WERI-Rb-1 (cell line): ENCODE measurements at regions not wholly inside any gene's neighbourhood (a gene's known extent, or its start where the extent isn't known, plus 50 kb on each side); places are given as distances from the start of the nearest gene placed in this dataset.

Experiments
- DNase-seq: peaks from one replicate; pipeline ENCODE4 v3.0.0-alpha.2; 2020
- H3K27ac ChIP-seq: fragments of 250-450 bp; sonication (Bioruptor Pico); 2 replicates; pipeline ENCODE4 v1.5.1; 2020; ENCODE audit warnings: mild to moderate bottlenecking, moderate library complexity
- H3K27me3 ChIP-seq: fragments of 250-450 bp; sonication (Bioruptor Pico); 2 replicates; pipeline ENCODE4 v1.5.1; 2021; ENCODE audit warnings: mild to moderate bottlenecking, low read depth, moderate library complexity; ENCODE audit not compliant: insufficient read depth, severe bottlenecking
- H3K36me3 ChIP-seq: fragments of 250-450 bp; sonication (Bioruptor Pico); 2 replicates; pipeline ENCODE4 v1.5.1; 2020; ENCODE audit warnings: mild to moderate bottlenecking, moderate library complexity
- H3K4me3 ChIP-seq: 2 replicates; pipeline ENCODE4 v1.5.1; 2011; ENCODE audit warnings: low read depth, mild to moderate bottlenecking, control low read depth, low read length
- H3K9me3 ChIP-seq: fragments of 250-450 bp; sonication (Bioruptor Pico); 2 replicates; pipeline ENCODE4 v1.5.1; 2021; ENCODE audit warnings: mild to moderate bottlenecking, moderate library complexity; ENCODE audit not compliant: severe bottlenecking
- TF ChIP-seq, protein P1 (sequence below): IDR thresholded peaks from 2 replicates; pipeline ENCODE4 v1.5.1; 2011; ENCODE audit warnings: low read depth, mild to moderate bottlenecking, control low read depth, inconsistent platforms, low read length

DNA sequence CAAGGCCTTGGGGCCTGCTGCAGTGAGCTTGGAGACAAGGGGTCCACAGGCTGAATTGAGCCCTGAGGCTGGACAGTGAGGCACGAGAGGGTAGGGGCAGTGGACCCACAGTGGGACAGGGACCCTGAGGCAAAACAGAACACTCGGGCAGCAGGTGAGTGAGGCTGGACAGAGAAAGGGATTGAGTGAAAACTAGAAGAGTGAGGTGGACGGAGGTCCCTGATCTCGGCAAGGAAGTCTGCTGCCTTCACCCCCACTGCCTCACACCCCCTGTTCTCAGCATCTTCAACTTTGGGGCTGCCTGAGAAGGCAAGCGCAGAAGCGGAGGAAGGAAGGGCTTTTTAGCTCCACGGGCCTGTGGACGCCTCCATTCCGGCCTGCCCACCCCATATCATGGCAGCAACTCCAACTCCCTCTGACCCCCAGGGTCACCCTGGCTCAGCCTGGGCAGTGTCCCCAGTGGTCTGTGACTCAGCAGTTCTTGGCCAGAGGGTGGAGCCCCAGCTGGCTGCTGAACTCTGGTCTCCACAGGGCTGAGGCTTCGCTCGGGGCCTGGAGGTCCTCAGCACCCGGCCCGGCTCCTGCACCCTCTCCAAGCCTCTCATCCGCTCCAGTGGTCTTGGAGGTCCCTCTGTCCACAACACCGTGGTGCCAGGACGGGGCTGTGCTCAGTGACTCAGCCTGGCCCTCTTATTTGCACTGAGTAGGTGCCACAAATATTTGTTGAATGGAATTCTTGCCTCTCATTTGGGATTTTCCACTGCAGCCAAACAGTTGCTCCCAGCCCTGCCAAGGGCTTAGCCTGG, 60.0 kb upstream of the EPS8L3 start:
- no peak for DNase-seq
- Histone ChIP-seq H3K36me3 (no peaks in the 10 kb centered on the region), H3K27me3 (no peaks in the 10 kb centered on the region), H3K27ac (no peak overlapping the region), H3K4me3 (no peak overlapping the region), H3K9me3 (no peaks in the 10 kb centered on the region)
- TF ChIP-seq, protein P1, sequence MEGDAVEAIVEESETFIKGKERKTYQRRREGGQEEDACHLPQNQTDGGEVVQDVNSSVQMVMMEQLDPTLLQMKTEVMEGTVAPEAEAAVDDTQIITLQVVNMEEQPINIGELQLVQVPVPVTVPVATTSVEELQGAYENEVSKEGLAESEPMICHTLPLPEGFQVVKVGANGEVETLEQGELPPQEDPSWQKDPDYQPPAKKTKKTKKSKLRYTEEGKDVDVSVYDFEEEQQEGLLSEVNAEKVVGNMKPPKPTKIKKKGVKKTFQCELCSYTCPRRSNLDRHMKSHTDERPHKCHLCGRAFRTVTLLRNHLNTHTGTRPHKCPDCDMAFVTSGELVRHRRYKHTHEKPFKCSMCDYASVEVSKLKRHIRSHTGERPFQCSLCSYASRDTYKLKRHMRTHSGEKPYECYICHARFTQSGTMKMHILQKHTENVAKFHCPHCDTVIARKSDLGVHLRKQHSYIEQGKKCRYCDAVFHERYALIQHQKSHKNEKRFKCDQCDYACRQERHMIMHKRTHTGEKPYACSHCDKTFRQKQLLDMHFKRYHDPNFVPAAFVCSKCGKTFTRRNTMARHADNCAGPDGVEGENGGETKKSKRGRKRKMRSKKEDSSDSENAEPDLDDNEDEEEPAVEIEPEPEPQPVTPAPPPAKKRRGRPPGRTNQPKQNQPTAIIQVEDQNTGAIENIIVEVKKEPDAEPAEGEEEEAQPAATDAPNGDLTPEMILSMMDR = 0 out of 2 replicates have a peak, but pooled peaks have one; percentile 12

DNA sequence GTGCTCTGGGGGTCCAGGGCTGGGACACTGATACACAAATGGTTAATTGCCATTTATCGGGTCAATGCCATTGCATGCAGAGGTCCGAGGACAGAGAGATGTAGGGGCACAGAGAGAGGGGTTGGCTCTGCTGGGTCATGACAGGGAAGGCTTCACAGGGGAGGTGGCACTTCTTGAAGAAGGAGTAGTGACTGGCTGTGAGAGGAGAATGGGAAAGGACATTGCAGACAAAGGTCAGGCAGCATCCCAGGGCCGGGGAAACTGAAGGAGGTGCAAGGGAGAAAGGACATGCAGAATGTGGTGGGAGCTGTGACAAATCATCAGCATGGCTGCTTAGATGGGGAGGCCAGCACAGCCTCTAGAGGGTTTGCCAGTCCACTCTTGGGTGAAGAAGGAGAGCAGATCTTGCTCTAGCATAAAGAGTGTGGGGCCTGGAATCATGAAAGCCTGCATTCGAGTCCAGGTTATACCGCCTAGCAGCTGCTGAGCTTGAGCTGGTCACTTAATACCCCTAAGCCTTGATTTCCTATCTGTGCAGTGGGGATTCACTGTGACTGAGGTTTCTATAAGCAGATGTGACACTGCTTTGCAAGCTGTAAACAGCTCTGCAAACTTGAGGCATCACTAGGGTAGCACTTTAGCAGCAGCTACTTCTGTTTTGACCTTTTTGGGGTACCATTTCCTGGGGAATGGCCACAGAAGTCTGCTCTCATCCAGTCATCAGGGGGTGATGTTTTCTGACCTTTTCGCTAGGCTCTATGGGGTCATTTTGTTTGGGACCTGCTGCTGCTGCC, 59.2 kb upstream of the EPS8L3 start:
- no peak for DNase-seq
- H3K27ac ChIP-seq = no peak overlapping the region
- H3K9me3 ChIP-seq = no peaks in the 10 kb centered on the region
- H3K27me3 ChIP-seq = no peaks in the 10 kb centered on the region
- H3K36me3 ChIP-seq = no peaks in the 10 kb centered on the region
- TF ChIP-seq, protein P1 = no peak
- no peak overlapping the region for H3K4me3 ChIP-seq

DNA sequence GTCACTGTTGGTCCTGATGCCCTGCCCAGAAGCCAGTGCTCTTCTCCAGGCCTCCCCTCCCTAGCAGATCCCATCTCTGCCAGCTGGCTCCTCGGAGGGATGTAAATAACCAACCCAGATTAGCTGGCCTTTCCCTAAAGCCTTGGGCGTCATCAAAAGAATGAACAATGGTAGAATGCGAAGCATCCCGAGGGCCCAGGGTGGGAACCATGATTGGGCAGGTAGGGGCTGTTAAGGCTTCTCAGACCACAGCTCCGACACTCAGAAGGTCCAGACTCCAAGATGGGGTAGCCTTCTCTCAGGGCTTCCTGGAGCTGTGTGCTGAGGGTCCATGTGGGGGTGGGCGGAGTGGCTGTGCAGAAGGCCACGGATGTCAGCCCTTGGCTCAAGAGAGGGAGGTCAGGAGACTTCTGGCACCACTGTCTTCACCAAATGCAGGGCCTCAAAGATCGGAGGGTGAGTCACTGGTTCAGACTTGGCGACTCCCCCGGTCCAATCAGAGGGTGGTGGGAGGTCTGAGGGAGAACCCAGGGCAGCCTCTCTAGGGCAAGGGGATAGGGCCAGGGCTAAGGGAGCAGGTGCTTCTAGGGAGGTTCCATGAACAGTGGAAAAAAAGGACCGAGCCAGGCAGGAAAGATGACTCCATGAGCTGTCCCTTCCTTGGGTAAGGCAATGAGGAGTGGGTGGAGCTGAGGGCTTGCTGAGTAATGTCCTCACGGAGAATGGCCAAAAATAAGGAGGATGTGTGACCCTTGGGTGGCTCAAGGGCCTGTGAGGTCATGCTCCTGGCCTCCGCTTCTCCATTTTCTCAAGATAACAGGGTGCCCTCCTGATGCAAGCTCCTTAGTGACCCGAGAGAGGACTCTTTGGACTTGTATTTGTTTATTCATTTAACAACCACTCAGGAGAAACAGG, 58.4 kb upstream of the EPS8L3 start:
- H3K36me3 ChIP-seq = no peaks in the 10 kb centered on the region
- no peaks in the 10 kb centered on the region for H3K9me3 ChIP-seq
- no peaks in the 10 kb centered on the region for H3K27me3 ChIP-seq
- TF ChIP-seq, protein P1 = no peak
- no peak for DNase-seq
- H3K27ac ChIP-seq = no peak overlapping the region
- H3K4me3 ChIP-seq = no peak overlapping the region

DNA sequence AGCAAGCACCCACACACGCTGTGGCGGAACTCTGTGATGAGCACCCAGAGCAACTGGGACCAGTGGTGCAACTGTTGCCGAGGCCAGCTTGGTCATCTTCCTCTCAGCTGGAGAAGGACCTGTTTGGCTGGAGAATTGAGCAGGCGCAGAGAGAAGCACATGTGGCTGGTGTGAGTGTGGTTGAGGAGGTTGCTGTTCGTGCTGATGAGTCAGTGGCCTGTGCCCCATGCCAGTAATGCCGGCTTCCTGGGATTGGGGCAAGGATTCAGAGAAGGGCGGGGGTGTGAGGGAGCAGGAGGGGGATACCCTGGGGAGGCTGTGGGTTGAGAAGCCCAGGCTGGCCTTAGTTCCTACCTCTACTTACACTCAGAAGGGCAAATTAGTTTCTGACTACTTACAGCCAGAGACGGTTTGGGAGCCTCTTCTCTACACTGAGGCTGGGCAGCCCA, 57.5 kb upstream of the EPS8L3 start:
- TF ChIP-seq, protein P1 = no peak
- Histone ChIP-seq H3K4me3 (no peak overlapping the region), H3K27ac (no peak overlapping the region; the same call in 1 of the 2 replicates), H3K27me3 (no peaks in the 10 kb centered on the region), H3K36me3 (no peaks in the 10 kb centered on the region), H3K9me3 (peaks cover 6% of the 10 kb centered on the region)
- no peak for DNase-seq

DNA sequence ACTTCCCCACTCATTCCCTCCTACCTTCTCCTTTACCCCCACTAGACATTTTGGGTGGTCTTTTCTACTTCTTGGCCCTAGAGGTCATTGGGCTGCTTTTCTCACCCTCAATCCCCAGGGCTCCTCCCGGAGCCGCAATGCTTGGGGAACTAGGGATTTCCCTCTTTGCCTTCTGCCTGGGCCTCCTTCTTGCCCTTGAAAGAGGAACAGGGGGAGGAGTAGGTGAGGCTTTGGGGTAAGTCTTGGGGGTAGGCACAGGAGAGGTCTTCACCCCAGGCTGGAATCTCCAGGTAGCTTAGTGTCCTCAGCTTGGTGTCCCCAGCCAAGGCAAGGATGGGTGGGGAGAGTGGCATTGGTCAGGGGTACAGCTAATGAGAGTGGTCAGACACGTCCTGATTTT, 56.2 kb upstream of the EPS8L3 start:
- DNase-seq = no peak
- TF ChIP-seq, protein P1 = no peak
- Histone ChIP-seq H3K27me3 (no peaks in the 10 kb centered on the region), H3K9me3 (peaks cover 16% of the 10 kb centered on the region), H3K4me3 (no peak overlapping the region), H3K27ac (no peak overlapping the region), H3K36me3 (no peaks in the 10 kb centered on the region)
